Hepatic stellate cell (primary cell): ENCODE measurements at regions not wholly inside any gene's neighbourhood (a gene's known extent, or its start where the extent isn't known, plus 50 kb on each side); places are given as distances from the start of the nearest gene placed in this dataset.

Experiments
- DNase-seq: peaks from one replicate; pipeline ENCODE4 v3.0.0; 2011; ENCODE audit warnings: low spot score

- DNase-seq: no peak
These were observed 513.6 kb downstream of the BCL11B start for GRCh38 chr14:98758440-98758839.

- no peak for DNase-seq
These were observed 510.0 kb downstream of the BCL11B start for GRCh38 chr14:98761993-98762392.

GRCh38 chr14:98766818-98767217, 505.2 kb downstream of the BCL11B start:
- no peak for DNase-seq

- DNase-seq: no peak
These were observed 502.7 kb downstream of the BCL11B start for GRCh38 chr14:98769326-98769725.

- no peak for DNase-seq
These were observed 501.8 kb downstream of the BCL11B start for GRCh38 chr14:98770151-98770550.

GRCh38 chr14:98773814-98774213, 498.2 kb downstream of the BCL11B start:
- no peak for DNase-seq

- DNase-seq: no peak
These were observed 496.1 kb downstream of the BCL11B start for GRCh38 chr14:98775892-98776291.

- DNase-seq: no peak
These were observed 489.9 kb downstream of the BCL11B start for GRCh38 chr14:98782062-98782461.

- no peak for DNase-seq
These were observed 486.4 kb downstream of the BCL11B start for GRCh38 chr14:98785578-98785977.

- no peak for DNase-seq
These were observed 485.5 kb downstream of the BCL11B start for GRCh38 chr14:98786456-98786855.

- DNase-seq: no peak
These were observed 480.3 kb downstream of the BCL11B start for GRCh38 chr14:98791661-98792060.

- DNase-seq: no peak
These were observed 479.8 kb downstream of the BCL11B start for GRCh38 chr14:98792171-98792570.

GRCh38 chr14:98798099-98798498, 473.9 kb downstream of the BCL11B start:
- no peak for DNase-seq

- DNase-seq: no peak
These were observed 472.1 kb downstream of the BCL11B start for GRCh38 chr14:98799891-98800290.

- DNase-seq: no peak
These were observed 470.0 kb downstream of the BCL11B start for GRCh38 chr14:98802044-98802443.

- DNase-seq: no peak
These were observed 468.8 kb downstream of the BCL11B start for GRCh38 chr14:98803196-98803595.

GRCh38 chr14:98808494-98809407, 463.2 kb downstream of the BCL11B start:
- no peak for DNase-seq

- no peak for DNase-seq
These were observed 455.8 kb downstream of the BCL11B start for GRCh38 chr14:98816195-98816594.

GRCh38 chr14:98816720-98817119, 455.3 kb downstream of the BCL11B start:
- DNase-seq: no peak

- DNase-seq: no peak
These were observed 452.7 kb downstream of the BCL11B start for GRCh38 chr14:98819132-98819866.

- DNase-seq: no peak
These were observed 452.2 kb downstream of the BCL11B start for GRCh38 chr14:98819867-98820206.

GRCh38 chr14:98822917-98823316, 449.1 kb downstream of the BCL11B start:
- DNase-seq: no peak

- DNase-seq: no peak
These were observed 445.4 kb downstream of the BCL11B start for GRCh38 chr14:98826618-98827017.
